Breast epithelium (tissue), 3 donors: ENCODE measurements at regions not wholly inside any gene's neighbourhood (a gene's known extent, or its start where the extent isn't known, plus 50 kb on each side); places are given as distances from the start of the nearest gene placed in this dataset.

Source experiments
- CTCF ChIP-seq, 3 donors: fragments of 450-650 bp; IDR thresholded peaks; one replicate each; pipeline ENCODE4 v1.5.1; 2016 to 2017; ENCODE audit warnings: antibody characterized with exemption in 3 of 3, mild to moderate bottlenecking in 3 of 3, moderate library complexity in 3 of 3
- POLR2A ChIP-seq: fragments of 450-650 bp; IDR thresholded peaks from one replicate; pipeline ENCODE4 v1.6.1; 2016; ENCODE audit warnings: antibody characterized with exemption, mild to moderate bottlenecking, moderate library complexity
- POLR2AphosphoS5 ChIP-seq, 3 donors: sonication (generic); formaldehyde crosslinking; IDR thresholded peaks; one replicate each; pipeline ENCODE4 v1.6.1; 2017; ENCODE audit warnings: antibody characterized with exemption in 3 of 3

- no peak for TF ChIP-seq CTCF (IDR thresholded peaks at IDR 0.05)
- no peak for TF ChIP-seq POLR2AphosphoS5 (IDR thresholded peaks at IDR 0.05)
- no peak for TF ChIP-seq POLR2A
Observed at GRCh38 chr7:84705079-84705478, 481.8 kb downstream of the SEMA3D start.
